WTC11 (cell line): ENCODE measurements at regions not wholly inside any gene's neighbourhood (a gene's known extent, or its start where the extent isn't known, plus 50 kb on each side); places are given as distances from the start of the nearest gene placed in this dataset.

Experiments
- ATAC-seq: fragments of 200-7000 bp; cut with Tn5 transposase; 2 replicates; pipeline ENCODE4 v1.10.0; 2021; ENCODE audit warnings: mild to moderate bottlenecking, moderate library complexity
- CTCF ChIA-PET: fragments of 300-600 bp; sonication (Branson Sonifier 250); formaldehyde crosslinking; loops from one replicate; lab custom pipeline; 2021; ENCODE audit warnings: antibody characterized with exemption; lab: Charles Lee
- POLR2A ChIA-PET: fragments of 350-600 bp; sonication (Branson Sonifier 250); formaldehyde crosslinking; loops from one replicate; lab custom pipeline; 2021; ENCODE audit warnings: antibody characterized with exemption; lab: Charles Lee
- DNase-seq: peaks from one replicate; pipeline ENCODE4 v3.0.0; 2021; ENCODE audit warnings: low spot score
- H3K27ac Mint-ChIP-seq: 2 replicates; pipeline ENCODE4 v1.8.0; 2021; ENCODE audit warnings: mixed read lengths
- H3K27me3 Mint-ChIP-seq: 2 replicates; pipeline ENCODE4 v1.8.0; 2021; ENCODE audit warnings: low read depth, mild to moderate bottlenecking, moderate library complexity, mixed read lengths
- H3K36me3 Mint-ChIP-seq: 2 replicates; pipeline ENCODE4 v1.8.0; 2021; ENCODE audit warnings: mixed read lengths
- H3K4me1 Mint-ChIP-seq: 2 replicates; pipeline ENCODE4 v1.8.0; 2022; ENCODE audit warnings: mixed read lengths
- H3K4me3 Mint-ChIP-seq: 2 replicates; pipeline ENCODE4 v1.8.0; 2021; ENCODE audit warnings: mild to moderate bottlenecking, moderate library complexity, mixed read lengths
- H3K9me3 Mint-ChIP-seq: 2 replicates; pipeline ENCODE4 v1.8.0; 2021; ENCODE audit warnings: mixed read lengths
- AR ChIP-seq: fragments of 250-450 bp; sonication (Bioruptor Pico); IDR thresholded peaks from 2 replicates; pipeline ENCODE4 v1.9.0; 2021; ENCODE audit warnings: mild to moderate bottlenecking
- ATF6 ChIP-seq: sonication (generic); formaldehyde crosslinking; IDR thresholded peaks from 2 replicates; pipeline ENCODE4 v1.8.1; 2023; ENCODE audit warnings: mild to moderate bottlenecking, missing genetic modification reagents
- CREM ChIP-seq: sonication (generic); formaldehyde crosslinking; IDR thresholded peaks from 2 replicates; pipeline ENCODE4 v1.8.1; 2022; ENCODE audit warnings: mild to moderate bottlenecking, missing genetic modification reagents, moderate library complexity
- E2F4 ChIP-seq: sonication (generic); formaldehyde crosslinking; IDR thresholded peaks from 2 replicates; pipeline ENCODE4 v1.8.1; 2022; ENCODE audit warnings: low read depth, mild to moderate bottlenecking, moderate library complexity, missing genetic modification reagents, borderline replicate concordance
- E2F5 ChIP-seq: sonication (generic); formaldehyde crosslinking; IDR thresholded peaks from 2 replicates; pipeline ENCODE4 v1.8.1; 2022; ENCODE audit warnings: mild to moderate bottlenecking, moderate library complexity, missing genetic modification reagents
- ELF4 ChIP-seq: sonication (generic); formaldehyde crosslinking; IDR thresholded peaks from 2 replicates; pipeline ENCODE4 v1.8.1; 2022; ENCODE audit warnings: low read depth, mild to moderate bottlenecking, moderate library complexity, missing genetic modification reagents
- ETV6 ChIP-seq: sonication (generic); formaldehyde crosslinking; IDR thresholded peaks from 2 replicates; pipeline ENCODE4 v1.8.1; 2022; ENCODE audit warnings: mild to moderate bottlenecking, missing genetic modification reagents
- FOXJ3 ChIP-seq: sonication (generic); formaldehyde crosslinking; IDR thresholded peaks from 2 replicates; pipeline ENCODE4 v1.9.0; 2021; ENCODE audit warnings: missing genetic modification reagents, mild to moderate bottlenecking, borderline replicate concordance
- FOXP4 ChIP-seq: sonication (generic); formaldehyde crosslinking; IDR thresholded peaks from 2 replicates; pipeline ENCODE4 v1.8.0; 2022; ENCODE audit warnings: mild to moderate bottlenecking, missing genetic modification reagents
- JAZF1 ChIP-seq: fragments of 250-450 bp; sonication (Bioruptor Pico); IDR thresholded peaks from 2 replicates; pipeline ENCODE4 v1.9.0; 2021; ENCODE audit warnings: moderate library complexity, mild to moderate bottlenecking, inconsistent platforms
- MAX ChIP-seq: sonication (generic); formaldehyde crosslinking; IDR thresholded peaks from 2 replicates; pipeline ENCODE4 v1.8.0; 2022; ENCODE audit warnings: mild to moderate bottlenecking, missing genetic modification reagents
- PRDM15 ChIP-seq: sonication (generic); formaldehyde crosslinking; IDR thresholded peaks from 2 replicates; pipeline ENCODE4 v1.8.0; 2022; ENCODE audit warnings: missing genetic modification reagents
- RORB ChIP-seq: fragments of 250-450 bp; sonication (Bioruptor Pico); IDR thresholded peaks from 2 replicates; pipeline ENCODE4 v1.9.0; 2021; ENCODE audit warnings: mild to moderate bottlenecking
- SP1 ChIP-seq: sonication (generic); formaldehyde crosslinking; conservative IDR thresholded peaks from 2 replicates; pipeline ENCODE4 v1.8.1; 2022; ENCODE audit warnings: missing genetic modification reagents
- TP53 ChIP-seq: sonication (generic); formaldehyde crosslinking; IDR thresholded peaks from 2 replicates; pipeline ENCODE4 v1.8.1; 2023; ENCODE audit warnings: mild to moderate bottlenecking, missing genetic modification reagents
- ZNF232 ChIP-seq: sonication (generic); formaldehyde crosslinking; IDR thresholded peaks from 2 replicates; pipeline ENCODE4 v1.8.0; 2022; ENCODE audit warnings: mild to moderate bottlenecking, missing genetic modification reagents
- ZNF416 ChIP-seq: fragments of 250-450 bp; sonication (Bioruptor Pico); IDR thresholded peaks from 2 replicates; pipeline ENCODE4 v1.9.0; 2021; ENCODE audit warnings: mild to moderate bottlenecking, inconsistent platforms
- ZNF532 ChIP-seq: fragments of 250-450 bp; sonication (Bioruptor Pico); IDR thresholded peaks from 2 replicates; pipeline ENCODE4 v1.9.0; 2021; ENCODE audit warnings: mild to moderate bottlenecking, borderline replicate concordance

GRCh38 chr3:181839039-181839915, 127.6 kb downstream of the SOX2 start:
- no peaks in the 10 kb centered on the region; the same call in 1 of the 2 replicates for H3K27me3 Mint-ChIP-seq
- H3K4me3 Mint-ChIP-seq = no peak overlapping the region
- ATAC-seq (peak; percentile 46), DNase-seq (no peak)
- POLR2A ChIA-PET = no interaction called here
- peaks cover 35% of the 10 kb centered on the region for H3K4me1 Mint-ChIP-seq
- CTCF ChIA-PET = no interaction called here
- peaks cover 2% of the 10 kb centered on the region; the same call in 1 of the 2 replicates for H3K36me3 Mint-ChIP-seq
- H3K27ac Mint-ChIP-seq = no peak overlapping the region
- H3K9me3 Mint-ChIP-seq = 0 out of 2 replicates have a peak, but pooled peaks cover 3% of the 10 kb centered on the region
- TF ChIP-seq FOXP4 = no peak
- no peak for TF ChIP-seq SP1 (CRISPR knock-in tag)
- no peak for TF ChIP-seq ZNF232 (CRISPR knock-in tag)
- TF ChIP-seq ETV6 = no peak
- no peak for TF ChIP-seq TP53 (CRISPR knock-in tag)
- no peak for TF ChIP-seq PRDM15 (CRISPR knock-in tag)
- TF ChIP-seq CREM = no peak
- no peak for TF ChIP-seq AR (CRISPR knock-in tag)
- TF ChIP-seq FOXJ3 (CRISPR knock-in tag) = no peak
- no peak for TF ChIP-seq E2F4 (CRISPR knock-in tag)
- TF ChIP-seq E2F5 (CRISPR knock-in tag) = no peak
- no peak for TF ChIP-seq ZNF532 (CRISPR knock-in tag)
- no peak for TF ChIP-seq ATF6 (CRISPR knock-in tag)
- no peak for TF ChIP-seq MAX (CRISPR knock-in tag)
- TF ChIP-seq ELF4 (CRISPR knock-in tag) = no peak
- no peak for TF ChIP-seq JAZF1 (CRISPR knock-in tag)
- no peak for TF ChIP-seq RORB (CRISPR knock-in tag)
- no peak for TF ChIP-seq ZNF416
